WTC11 (cell line): ENCODE measurements at regions not wholly inside any gene's neighbourhood (a gene's known extent, or its start where the extent isn't known, plus 50 kb on each side); places are given as distances from the start of the nearest gene placed in this dataset.

Experiments
- ATAC-seq: fragments of 200-7000 bp; cut with Tn5 transposase; 2 replicates; pipeline ENCODE4 v1.10.0; 2021; ENCODE audit warnings: mild to moderate bottlenecking, moderate library complexity
- CTCF ChIA-PET: fragments of 300-600 bp; sonication (Branson Sonifier 250); formaldehyde crosslinking; loops from one replicate; lab custom pipeline; 2021; ENCODE audit warnings: antibody characterized with exemption; lab: Charles Lee
- POLR2A ChIA-PET: fragments of 350-600 bp; sonication (Branson Sonifier 250); formaldehyde crosslinking; loops from one replicate; lab custom pipeline; 2021; ENCODE audit warnings: antibody characterized with exemption; lab: Charles Lee
- DNase-seq: peaks from one replicate; pipeline ENCODE4 v3.0.0; 2021; ENCODE audit warnings: low spot score
- H3K27ac Mint-ChIP-seq: 2 replicates; pipeline ENCODE4 v1.8.0; 2021; ENCODE audit warnings: mixed read lengths
- H3K27me3 Mint-ChIP-seq: 2 replicates; pipeline ENCODE4 v1.8.0; 2021; ENCODE audit warnings: low read depth, mild to moderate bottlenecking, moderate library complexity, mixed read lengths
- H3K36me3 Mint-ChIP-seq: 2 replicates; pipeline ENCODE4 v1.8.0; 2021; ENCODE audit warnings: mixed read lengths
- H3K4me1 Mint-ChIP-seq: 2 replicates; pipeline ENCODE4 v1.8.0; 2022; ENCODE audit warnings: mixed read lengths
- H3K4me3 Mint-ChIP-seq: 2 replicates; pipeline ENCODE4 v1.8.0; 2021; ENCODE audit warnings: mild to moderate bottlenecking, moderate library complexity, mixed read lengths
- H3K9me3 Mint-ChIP-seq: 2 replicates; pipeline ENCODE4 v1.8.0; 2021; ENCODE audit warnings: mixed read lengths
- NR3C1 ChIP-seq: sonication (generic); formaldehyde crosslinking; conservative IDR thresholded peaks from 2 replicates; pipeline ENCODE4 v1.8.1; 2023; ENCODE audit warnings: low read depth, mild to moderate bottlenecking, missing genetic modification reagents
- SP1 ChIP-seq: sonication (generic); formaldehyde crosslinking; conservative IDR thresholded peaks from 2 replicates; pipeline ENCODE4 v1.8.1; 2022; ENCODE audit warnings: missing genetic modification reagents
- TCF7 ChIP-seq: sonication (generic); formaldehyde crosslinking; IDR thresholded peaks from 2 replicates; pipeline ENCODE4 v1.8.0; 2022; ENCODE audit warnings: mild to moderate bottlenecking, low read depth, missing genetic modification reagents, moderate library complexity
- TP53 ChIP-seq: sonication (generic); formaldehyde crosslinking; IDR thresholded peaks from 2 replicates; pipeline ENCODE4 v1.8.1; 2023; ENCODE audit warnings: mild to moderate bottlenecking, missing genetic modification reagents
- ZNF263 ChIP-seq: sonication (generic); formaldehyde crosslinking; IDR thresholded peaks from 2 replicates; pipeline ENCODE4 v1.8.1; 2022; ENCODE audit warnings: low read depth, mild to moderate bottlenecking, moderate library complexity, missing genetic modification reagents
- TF ChIP-seq, protein P1 (sequence below): sonication (generic); formaldehyde crosslinking; IDR thresholded peaks from 2 replicates; pipeline ENCODE4 v1.8.0; 2023; ENCODE audit warnings: missing genetic modification reagents, mild to moderate bottlenecking, borderline replicate concordance
- TF ChIP-seq, protein P2 (sequence below): fragments of 200-600 bp; IDR thresholded peaks from 2 replicates; pipeline ENCODE4 v1.8.0; 2022; ENCODE audit warnings: antibody characterized with exemption
- TF ChIP-seq, protein P3 (sequence below): sonication (generic); formaldehyde crosslinking; IDR thresholded peaks from 2 replicates; pipeline ENCODE4 v1.8.1; 2022; ENCODE audit warnings: mild to moderate bottlenecking, missing genetic modification reagents, moderate library complexity, borderline replicate concordance
- TF ChIP-seq, protein P4 (sequence below): fragments of 250-450 bp; sonication (Bioruptor Pico); IDR thresholded peaks from 2 replicates; pipeline ENCODE4 v1.9.0; 2021; ENCODE audit warnings: mild to moderate bottlenecking

DNA sequence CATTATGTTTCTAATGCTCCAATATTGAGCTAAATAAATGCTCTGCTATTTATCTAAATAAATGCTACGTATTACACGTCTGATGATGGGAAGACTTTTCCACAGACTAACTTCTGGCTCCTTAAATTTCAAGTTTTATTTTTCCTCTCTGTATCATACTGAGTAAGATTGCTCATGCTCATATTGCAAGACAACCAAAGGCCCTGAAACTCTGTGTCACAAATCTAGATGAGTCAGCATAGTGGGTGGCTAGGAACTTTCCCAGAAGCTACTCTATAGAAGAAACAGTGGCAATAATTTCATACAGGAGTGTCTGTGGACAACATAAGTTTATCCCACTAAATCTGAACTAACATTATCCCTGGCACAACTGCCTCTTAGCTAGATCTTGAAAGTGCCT is 53.0 kb upstream of the RFX3 start:
- ChIA-PET CTCF (no interaction called here), POLR2A (no interaction called here)
- no peaks in the 10 kb centered on the region for H3K4me1 Mint-ChIP-seq
- H3K27ac Mint-ChIP-seq, result no peak overlapping the region
- ATAC-seq, result no peak
- no peak for TF ChIP-seq TP53 (CRISPR knock-in tag)
- no peak overlapping the region for H3K4me3 Mint-ChIP-seq
- no peaks in the 10 kb centered on the region for H3K27me3 Mint-ChIP-seq
- H3K9me3 Mint-ChIP-seq, result peaks cover 50% of the 10 kb centered on the region
- H3K36me3 Mint-ChIP-seq, result peaks cover 36% of the 10 kb centered on the region
- DNase-seq, result no peak

DNA sequence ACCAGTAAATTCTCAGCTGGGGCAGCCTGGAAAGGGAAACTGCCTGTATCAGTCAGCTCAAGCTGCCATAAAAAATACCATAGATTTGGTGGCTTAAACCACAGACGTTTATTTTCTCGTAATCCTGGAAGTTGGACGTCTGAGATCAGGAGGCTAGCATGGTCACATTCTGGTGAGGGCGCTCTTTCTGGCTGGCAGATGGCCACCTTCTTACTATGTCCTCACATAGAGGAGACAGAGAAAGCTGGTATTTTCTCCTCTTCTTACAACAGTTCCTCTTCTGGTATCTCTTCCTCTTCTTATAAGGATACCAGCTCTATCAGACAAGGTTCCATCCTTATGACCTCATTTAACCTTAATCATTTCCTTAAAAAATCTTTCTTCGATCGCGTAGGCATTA is 50.5 kb upstream of the RFX3 start:
- H3K9me3 Mint-ChIP-seq, result peaks cover 27% of the 10 kb centered on the region
- ATAC-seq, result no peak; the same call in 1 of the 2 replicates
- POLR2A ChIA-PET, result no interaction called here

DNA sequence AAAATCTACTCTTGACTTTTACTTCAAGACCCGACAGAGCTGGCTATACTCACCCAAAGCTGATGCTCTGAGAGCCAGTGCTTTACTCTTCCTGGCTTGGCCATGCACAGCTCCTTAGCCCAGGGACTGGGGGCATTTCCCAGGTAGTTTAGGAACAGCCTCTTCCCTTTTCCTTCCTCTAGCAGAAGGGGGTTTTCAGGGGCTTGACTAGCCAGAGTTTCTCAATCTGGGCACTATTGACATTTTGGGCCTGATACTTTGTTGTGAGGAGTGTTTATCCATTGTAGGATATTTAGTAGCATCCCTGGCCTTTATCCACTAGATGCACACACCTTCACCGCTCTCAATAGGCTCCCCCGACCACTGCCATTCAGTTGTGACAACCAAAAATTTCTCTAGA is 50.0 kb upstream of the RFX3 start:
- Mint-ChIP-seq H3K27ac (no peak overlapping the region), H3K9me3 (peaks cover 22% of the 10 kb centered on the region), H3K4me1 (no peaks in the 10 kb centered on the region), H3K27me3 (no peaks in the 10 kb centered on the region), H3K36me3 (peaks cover 20% of the 10 kb centered on the region), H3K4me3 (no peak overlapping the region)
- no peak for DNase-seq
- POLR2A ChIA-PET, result no interaction called here
- ATAC-seq, result no peak
- TF ChIP-seq ZNF263 (CRISPR knock-in tag) (no peak), NR3C1 (CRISPR knock-in tag) (no peak), SP1 (no peak)
- TF ChIP-seq, protein P1, sequence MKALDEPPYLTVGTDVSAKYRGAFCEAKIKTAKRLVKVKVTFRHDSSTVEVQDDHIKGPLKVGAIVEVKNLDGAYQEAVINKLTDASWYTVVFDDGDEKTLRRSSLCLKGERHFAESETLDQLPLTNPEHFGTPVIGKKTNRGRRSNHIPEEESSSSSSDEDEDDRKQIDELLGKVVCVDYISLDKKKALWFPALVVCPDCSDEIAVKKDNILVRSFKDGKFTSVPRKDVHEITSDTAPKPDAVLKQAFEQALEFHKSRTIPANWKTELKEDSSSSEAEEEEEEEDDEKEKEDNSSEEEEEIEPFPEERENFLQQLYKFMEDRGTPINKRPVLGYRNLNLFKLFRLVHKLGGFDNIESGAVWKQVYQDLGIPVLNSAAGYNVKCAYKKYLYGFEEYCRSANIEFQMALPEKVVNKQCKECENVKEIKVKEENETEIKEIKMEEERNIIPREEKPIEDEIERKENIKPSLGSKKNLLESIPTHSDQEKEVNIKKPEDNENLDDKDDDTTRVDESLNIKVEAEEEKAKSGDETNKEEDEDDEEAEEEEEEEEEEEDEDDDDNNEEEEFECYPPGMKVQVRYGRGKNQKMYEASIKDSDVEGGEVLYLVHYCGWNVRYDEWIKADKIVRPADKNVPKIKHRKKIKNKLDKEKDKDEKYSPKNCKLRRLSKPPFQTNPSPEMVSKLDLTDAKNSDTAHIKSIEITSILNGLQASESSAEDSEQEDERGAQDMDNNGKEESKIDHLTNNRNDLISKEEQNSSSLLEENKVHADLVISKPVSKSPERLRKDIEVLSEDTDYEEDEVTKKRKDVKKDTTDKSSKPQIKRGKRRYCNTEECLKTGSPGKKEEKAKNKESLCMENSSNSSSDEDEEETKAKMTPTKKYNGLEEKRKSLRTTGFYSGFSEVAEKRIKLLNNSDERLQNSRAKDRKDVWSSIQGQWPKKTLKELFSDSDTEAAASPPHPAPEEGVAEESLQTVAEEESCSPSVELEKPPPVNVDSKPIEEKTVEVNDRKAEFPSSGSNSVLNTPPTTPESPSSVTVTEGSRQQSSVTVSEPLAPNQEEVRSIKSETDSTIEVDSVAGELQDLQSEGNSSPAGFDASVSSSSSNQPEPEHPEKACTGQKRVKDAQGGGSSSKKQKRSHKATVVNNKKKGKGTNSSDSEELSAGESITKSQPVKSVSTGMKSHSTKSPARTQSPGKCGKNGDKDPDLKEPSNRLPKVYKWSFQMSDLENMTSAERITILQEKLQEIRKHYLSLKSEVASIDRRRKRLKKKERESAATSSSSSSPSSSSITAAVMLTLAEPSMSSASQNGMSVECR, result no peak
- TF ChIP-seq, protein P2, sequence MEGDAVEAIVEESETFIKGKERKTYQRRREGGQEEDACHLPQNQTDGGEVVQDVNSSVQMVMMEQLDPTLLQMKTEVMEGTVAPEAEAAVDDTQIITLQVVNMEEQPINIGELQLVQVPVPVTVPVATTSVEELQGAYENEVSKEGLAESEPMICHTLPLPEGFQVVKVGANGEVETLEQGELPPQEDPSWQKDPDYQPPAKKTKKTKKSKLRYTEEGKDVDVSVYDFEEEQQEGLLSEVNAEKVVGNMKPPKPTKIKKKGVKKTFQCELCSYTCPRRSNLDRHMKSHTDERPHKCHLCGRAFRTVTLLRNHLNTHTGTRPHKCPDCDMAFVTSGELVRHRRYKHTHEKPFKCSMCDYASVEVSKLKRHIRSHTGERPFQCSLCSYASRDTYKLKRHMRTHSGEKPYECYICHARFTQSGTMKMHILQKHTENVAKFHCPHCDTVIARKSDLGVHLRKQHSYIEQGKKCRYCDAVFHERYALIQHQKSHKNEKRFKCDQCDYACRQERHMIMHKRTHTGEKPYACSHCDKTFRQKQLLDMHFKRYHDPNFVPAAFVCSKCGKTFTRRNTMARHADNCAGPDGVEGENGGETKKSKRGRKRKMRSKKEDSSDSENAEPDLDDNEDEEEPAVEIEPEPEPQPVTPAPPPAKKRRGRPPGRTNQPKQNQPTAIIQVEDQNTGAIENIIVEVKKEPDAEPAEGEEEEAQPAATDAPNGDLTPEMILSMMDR, result no peak
- TF ChIP-seq, protein P3, sequence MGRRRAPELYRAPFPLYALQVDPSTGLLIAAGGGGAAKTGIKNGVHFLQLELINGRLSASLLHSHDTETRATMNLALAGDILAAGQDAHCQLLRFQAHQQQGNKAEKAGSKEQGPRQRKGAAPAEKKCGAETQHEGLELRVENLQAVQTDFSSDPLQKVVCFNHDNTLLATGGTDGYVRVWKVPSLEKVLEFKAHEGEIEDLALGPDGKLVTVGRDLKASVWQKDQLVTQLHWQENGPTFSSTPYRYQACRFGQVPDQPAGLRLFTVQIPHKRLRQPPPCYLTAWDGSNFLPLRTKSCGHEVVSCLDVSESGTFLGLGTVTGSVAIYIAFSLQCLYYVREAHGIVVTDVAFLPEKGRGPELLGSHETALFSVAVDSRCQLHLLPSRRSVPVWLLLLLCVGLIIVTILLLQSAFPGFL (CRISPR knock-in tag), result no peak
- CTCF ChIA-PET, result interaction anchor here (1.2 kb wide), 1 partner anchor 135 kb away, joined by 4 read pairs; no protein-coding TSS in a partner anchor

More for the DNA sequence above, 50.5 kb upstream of the RFX3 start:
- H3K27me3 Mint-ChIP-seq, result no peaks in the 10 kb centered on the region
- H3K36me3 Mint-ChIP-seq, result peaks cover 24% of the 10 kb centered on the region
- H3K4me3 Mint-ChIP-seq, result no peak overlapping the region
- TF ChIP-seq TCF7 (CRISPR knock-in tag) (no peak), NR3C1 (CRISPR knock-in tag) (no peak)
- TF ChIP-seq, protein P4, sequence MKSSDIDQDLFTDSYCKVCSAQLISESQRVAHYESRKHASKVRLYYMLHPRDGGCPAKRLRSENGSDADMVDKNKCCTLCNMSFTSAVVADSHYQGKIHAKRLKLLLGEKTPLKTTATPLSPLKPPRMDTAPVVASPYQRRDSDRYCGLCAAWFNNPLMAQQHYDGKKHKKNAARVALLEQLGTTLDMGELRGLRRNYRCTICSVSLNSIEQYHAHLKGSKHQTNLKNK, result no peak
- no peaks in the 10 kb centered on the region for H3K4me1 Mint-ChIP-seq
- H3K27ac Mint-ChIP-seq, result no peak overlapping the region
- CTCF ChIA-PET, result interaction anchor here (1.2 kb wide), 1 partner anchor 135 kb away, joined by 4 read pairs; no protein-coding TSS in a partner anchor
- no peak for DNase-seq
